ENCODE measurements at regions not wholly inside any gene's neighbourhood (a gene's known extent, or its start where the extent isn't known, plus 50 kb on each side); places are given as distances from the start of the nearest gene placed in this dataset.

DNA sequence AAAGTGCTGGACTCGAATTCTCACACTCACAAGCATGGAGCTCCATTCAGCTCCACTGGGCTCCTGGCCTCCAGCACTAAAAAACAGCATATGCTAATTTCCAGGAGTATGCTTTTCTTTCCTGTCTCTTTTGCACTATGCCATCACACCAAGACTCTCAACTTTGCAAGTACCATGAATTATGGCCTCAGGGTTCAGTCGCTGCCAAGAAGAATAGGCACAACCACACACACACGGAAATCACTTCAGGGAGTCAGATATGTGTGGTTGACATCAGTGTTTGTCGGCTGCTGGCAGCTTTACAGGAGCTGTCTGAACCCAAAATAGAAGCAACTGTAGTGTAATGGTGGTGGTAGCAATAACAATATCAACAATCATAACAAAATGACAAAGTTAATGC, 305.0 kb upstream of the SLCO3A1 start:
- in situ Hi-C loops (cut with HindIII; ENCODE audit: low sequenced_read_pairs), result no loop called here
- DNase-seq (ENCODE audit: low read depth, low spot score), result peak; percentile 54
- H3K4me3 ChIP-seq (ENCODE audit: low read depth, low read length), result no peak overlapping the region
- TF ChIP-seq, protein P1, sequence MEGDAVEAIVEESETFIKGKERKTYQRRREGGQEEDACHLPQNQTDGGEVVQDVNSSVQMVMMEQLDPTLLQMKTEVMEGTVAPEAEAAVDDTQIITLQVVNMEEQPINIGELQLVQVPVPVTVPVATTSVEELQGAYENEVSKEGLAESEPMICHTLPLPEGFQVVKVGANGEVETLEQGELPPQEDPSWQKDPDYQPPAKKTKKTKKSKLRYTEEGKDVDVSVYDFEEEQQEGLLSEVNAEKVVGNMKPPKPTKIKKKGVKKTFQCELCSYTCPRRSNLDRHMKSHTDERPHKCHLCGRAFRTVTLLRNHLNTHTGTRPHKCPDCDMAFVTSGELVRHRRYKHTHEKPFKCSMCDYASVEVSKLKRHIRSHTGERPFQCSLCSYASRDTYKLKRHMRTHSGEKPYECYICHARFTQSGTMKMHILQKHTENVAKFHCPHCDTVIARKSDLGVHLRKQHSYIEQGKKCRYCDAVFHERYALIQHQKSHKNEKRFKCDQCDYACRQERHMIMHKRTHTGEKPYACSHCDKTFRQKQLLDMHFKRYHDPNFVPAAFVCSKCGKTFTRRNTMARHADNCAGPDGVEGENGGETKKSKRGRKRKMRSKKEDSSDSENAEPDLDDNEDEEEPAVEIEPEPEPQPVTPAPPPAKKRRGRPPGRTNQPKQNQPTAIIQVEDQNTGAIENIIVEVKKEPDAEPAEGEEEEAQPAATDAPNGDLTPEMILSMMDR (IDR thresholded peaks at IDR 0.05; ENCODE audit: low read depth, low read length), result no peak

DNA sequence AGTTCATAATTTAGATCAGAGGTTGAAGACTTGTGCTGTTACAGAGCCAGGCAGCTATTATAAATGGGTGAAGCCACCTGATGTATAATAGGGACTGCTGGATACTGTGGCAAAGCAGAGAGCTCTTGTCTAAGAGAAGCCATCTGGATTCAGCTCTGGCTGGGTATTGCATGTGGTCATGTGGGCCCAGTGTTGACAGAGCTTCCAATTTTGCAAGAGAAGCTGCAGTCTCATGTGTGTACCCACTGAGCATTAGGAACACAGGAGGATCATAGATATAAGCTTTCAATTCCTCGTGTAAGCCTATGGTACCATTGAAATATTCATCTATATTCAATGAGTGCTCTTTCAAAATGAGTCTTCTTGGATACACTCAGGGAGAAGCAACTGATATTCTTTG, 303.9 kb upstream of the SLCO3A1 start:
- TF ChIP-seq, protein P1 (IDR thresholded peaks at IDR 0.05; ENCODE audit: low read depth, low read length), result no peak

DNA sequence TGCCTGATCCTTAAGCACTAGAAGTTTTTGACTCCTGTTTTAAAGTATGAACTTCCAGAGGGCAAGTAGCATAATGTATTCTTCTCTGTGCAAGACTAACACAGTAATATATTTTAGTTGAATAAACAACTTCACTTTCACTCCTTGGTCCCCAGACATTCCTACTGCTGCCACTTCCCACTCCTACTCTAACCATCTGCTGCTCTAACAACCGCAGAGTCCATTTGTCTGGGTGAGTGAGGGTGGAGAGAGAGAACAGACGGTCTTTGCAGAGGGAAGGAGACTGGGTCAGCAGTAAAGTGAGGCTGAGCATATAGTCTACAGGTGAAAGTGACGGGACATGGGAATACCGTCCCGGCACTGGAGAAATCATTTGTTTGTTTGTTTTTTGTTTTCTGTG, 301.0 kb upstream of the SLCO3A1 start:
- TF ChIP-seq, protein P1 (IDR thresholded peaks at IDR 0.05; ENCODE audit: low read depth, low read length), result no peak
- DNase-seq (ENCODE audit: low read depth, low spot score), result no peak
- H3K4me3 ChIP-seq (ENCODE audit: low read depth, low read length), result no peak overlapping the region
- in situ Hi-C loops (cut with HindIII; ENCODE audit: low sequenced_read_pairs), result no loop called here

More for the DNA sequence above, 303.9 kb upstream of the SLCO3A1 start:
- in situ Hi-C loops (cut with HindIII; ENCODE audit: low sequenced_read_pairs), result no loop called here
- no peak overlapping the region for H3K4me3 ChIP-seq (ENCODE audit: low read depth, low read length)
- no peak for DNase-seq (ENCODE audit: low read depth, low spot score)

DNA sequence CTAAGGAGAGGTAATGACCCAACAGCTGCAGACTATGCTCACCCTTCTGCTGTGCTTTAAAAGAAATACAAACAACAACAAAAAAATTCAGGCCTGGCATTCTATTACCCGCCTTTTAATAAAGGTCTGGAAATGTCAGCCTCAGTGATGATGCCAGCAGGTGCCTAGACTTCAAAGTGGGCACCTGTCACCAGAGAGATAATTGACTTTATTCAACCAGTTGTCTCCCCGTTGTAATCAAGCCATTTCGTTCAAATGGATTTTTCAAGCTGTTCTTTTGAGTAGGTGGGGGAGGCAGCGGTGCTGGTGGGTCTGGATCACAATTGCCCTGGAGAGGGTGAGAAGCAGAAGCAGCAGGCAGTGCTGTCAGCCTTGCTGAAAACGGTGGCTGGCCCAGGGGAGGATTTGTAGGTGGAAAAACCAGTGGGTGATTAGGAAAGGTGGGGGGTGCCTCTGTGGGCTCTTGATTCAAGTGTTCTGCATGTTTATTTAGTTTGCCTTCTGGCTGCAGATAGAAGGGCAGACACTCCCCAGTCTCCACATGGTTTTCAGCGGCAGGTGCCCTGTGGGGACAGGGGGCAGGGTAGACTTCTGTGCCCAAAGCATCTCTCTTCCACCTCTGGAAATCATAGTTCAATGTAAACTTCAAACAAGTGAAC, 300.2 kb upstream of the SLCO3A1 start:
- DNase-seq (ENCODE audit: low read depth, low spot score), result no peak
- TF ChIP-seq, protein P1 (IDR thresholded peaks at IDR 0.05; ENCODE audit: low read depth, low read length), result no peak
- no peak overlapping the region for H3K4me3 ChIP-seq (ENCODE audit: low read depth, low read length)
- in situ Hi-C loops (cut with HindIII; ENCODE audit: low sequenced_read_pairs), result no loop called here

DNA sequence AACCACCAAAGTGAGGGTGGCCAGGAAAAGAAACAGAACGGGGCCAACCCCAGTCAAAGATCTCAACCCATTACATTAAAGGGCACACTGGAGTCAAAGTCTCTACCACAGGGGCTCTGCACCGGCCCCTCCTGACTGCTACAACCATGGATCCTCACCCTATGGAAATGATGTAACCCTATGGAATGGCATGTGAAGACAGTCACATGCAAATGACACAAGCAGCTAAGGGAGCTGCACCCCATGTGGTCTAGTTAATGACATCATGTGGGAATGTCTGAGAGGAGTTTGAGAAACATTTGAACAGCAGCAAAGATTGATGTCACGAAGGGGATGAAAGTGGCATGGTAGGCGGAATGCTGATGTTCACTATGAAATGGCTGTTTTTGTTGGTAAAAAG, 298.2 kb upstream of the SLCO3A1 start:
- in situ Hi-C loops (cut with HindIII; ENCODE audit: low sequenced_read_pairs), result no loop called here

DNA sequence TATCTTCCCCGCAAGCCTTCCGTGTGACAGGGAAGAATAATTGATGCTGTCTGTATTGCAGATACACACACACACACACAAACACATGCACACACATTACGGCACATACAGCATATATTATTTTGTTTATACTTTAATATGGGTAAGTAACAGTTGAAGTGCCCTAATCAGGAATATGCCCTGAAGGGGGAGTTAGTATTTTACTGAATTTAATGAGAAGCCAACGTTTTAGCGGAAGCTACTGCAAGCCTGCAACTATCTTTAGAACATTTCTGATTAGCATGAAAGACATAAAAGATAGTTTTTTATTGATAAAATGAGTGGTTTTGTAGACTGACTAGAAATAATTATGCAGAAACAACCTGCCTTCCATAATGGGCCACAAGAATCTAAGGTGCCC, 296.6 kb upstream of the SLCO3A1 start:
- no peak overlapping the region for H3K4me3 ChIP-seq (ENCODE audit: low read depth, low read length)
- in situ Hi-C loops (cut with HindIII; ENCODE audit: low sequenced_read_pairs), result no loop called here
- no peak for DNase-seq (ENCODE audit: low read depth, low spot score)
- TF ChIP-seq, protein P1 (IDR thresholded peaks at IDR 0.05; ENCODE audit: low read depth, low read length), result no peak

More for the DNA sequence above, 298.2 kb upstream of the SLCO3A1 start:
- no peak for DNase-seq (ENCODE audit: low read depth, low spot score)
- H3K4me3 ChIP-seq (ENCODE audit: low read depth, low read length), result no peak overlapping the region
- TF ChIP-seq, protein P1 (IDR thresholded peaks at IDR 0.05; ENCODE audit: low read depth, low read length), result no peak

All from astrocyte of the spinal cord (primary cell).